HEK293 (cell line): ENCODE measurements at regions not wholly inside any gene's neighbourhood (a gene's known extent, or its start where the extent isn't known, plus 50 kb on each side); places are given as distances from the start of the nearest gene placed in this dataset.

Experiments used
- CTCF ChIA-PET: fragments of 350-600 bp; formaldehyde crosslinking; extraction: SDS; loops from one replicate; lab custom pipeline; 2021; ENCODE audit warnings: antibody characterized with exemption; lab: Yijun Ruan, JAX
- POLR2A ChIA-PET: fragments of 300-600 bp; formaldehyde crosslinking; extraction: SDS; loops from one replicate; lab custom pipeline; 2020; ENCODE audit warnings: antibody characterized with exemption, inconsistent platforms; lab: Yijun Ruan, JAX
- H3K27ac ChIP-seq: fragments of 200-500 bp; sonication (Bioruptor generic); 2 replicates; pipeline ENCODE4 v1.5.1; 2014; ENCODE audit warnings: low read depth, low read length, control low read depth, inconsistent platforms; ENCODE audit errors: extremely low read depth
- H3K36me3 ChIP-seq, 2 experiments: fragments of 200-500 bp in 1 of 2; sonication (Bioruptor generic) in 1 of 2; 1 replicate in 1 of 2; 2 replicates in 1 of 2; pipeline ENCODE4 v1.5.1; 2014 to 2017; ENCODE audit warnings: inconsistent platforms in 2 of 2, low read length in 2 of 2; ENCODE audit not compliant: control insufficient read depth in 2 of 2, insufficient read depth in 1 of 2
- H3K4me1 ChIP-seq: fragments of 200-500 bp; sonication (Bioruptor generic); 2 replicates; pipeline ENCODE4 v1.5.1; 2014; ENCODE audit warnings: mild to moderate bottlenecking, low read length, inconsistent platforms; ENCODE audit not compliant: control insufficient read depth, insufficient read depth
- H3K4me3 ChIP-seq: 2 replicates; pipeline ENCODE4 v1.5.1; 2011; ENCODE audit warnings: low read depth, mild to moderate bottlenecking, control low read depth, low read length, moderate library complexity
- H3K9me3 ChIP-seq: fragments of 200-500 bp; sonication (Bioruptor generic); 2 replicates; pipeline ENCODE4 v1.5.1; 2014; ENCODE audit warnings: low read depth, low read length, inconsistent platforms; ENCODE audit not compliant: control insufficient read depth, insufficient read depth
- BCL11B ChIP-seq: fragments of 450-650 bp; formaldehyde crosslinking; IDR thresholded peaks from 2 replicates; pipeline ENCODE4 v1.5.1; 2016; ENCODE audit warnings: low read depth, missing biosample characterization, missing genetic modification characterization
- GFI1B ChIP-seq: fragments of 450-650 bp; formaldehyde crosslinking; IDR thresholded peaks from 2 replicates; pipeline ENCODE4 v1.5.1; 2016; ENCODE audit warnings: missing biosample characterization, missing genetic modification characterization
- GLIS1 ChIP-seq: fragments of 450-650 bp; formaldehyde crosslinking; IDR thresholded peaks from 2 replicates; pipeline ENCODE4 v1.5.1; 2016; ENCODE audit warnings: missing biosample characterization, missing genetic modification characterization
- INSM2 ChIP-seq: fragments of 450-650 bp; formaldehyde crosslinking; IDR thresholded peaks from 2 replicates; pipeline ENCODE4 v1.5.1; 2016; ENCODE audit warnings: missing biosample characterization, missing genetic modification characterization
- PRDM4 ChIP-seq: fragments of 450-650 bp; formaldehyde crosslinking; IDR thresholded peaks from 2 replicates; pipeline ENCODE4 v1.5.1; 2017; ENCODE audit warnings: missing biosample characterization, missing genetic modification characterization
- SCRT1 ChIP-seq: fragments of 450-650 bp; formaldehyde crosslinking; IDR thresholded peaks from 2 replicates; pipeline ENCODE4 v1.5.1; 2016; ENCODE audit warnings: missing biosample characterization, missing genetic modification characterization, borderline replicate concordance
- SP7 ChIP-seq: fragments of 450-650 bp; formaldehyde crosslinking; IDR thresholded peaks from 2 replicates; pipeline ENCODE4 v1.5.1; 2016; ENCODE audit warnings: missing biosample characterization, missing genetic modification characterization
- TRIM28 ChIP-seq: IDR thresholded peaks from 2 replicates; pipeline ENCODE4 v1.6.1; 2011; ENCODE audit warnings: low read length, control low read depth, borderline replicate concordance
- ZEB2 ChIP-seq: fragments of 450-650 bp; formaldehyde crosslinking; IDR thresholded peaks from 2 replicates; pipeline ENCODE4 v1.5.1; 2016; ENCODE audit warnings: missing biosample characterization, missing genetic modification characterization
- ZNF112 ChIP-seq: fragments of 450-650 bp; formaldehyde crosslinking; IDR thresholded peaks from 2 replicates; pipeline ENCODE4 v1.5.0; 2017; ENCODE audit warnings: missing biosample characterization, missing genetic modification characterization
- ZNF146 ChIP-seq: fragments of 450-650 bp; formaldehyde crosslinking; IDR thresholded peaks from 2 replicates; pipeline ENCODE4 v1.5.1; 2016; ENCODE audit warnings: missing biosample characterization, missing genetic modification characterization
- ZNF155 ChIP-seq: fragments of 450-650 bp; formaldehyde crosslinking; IDR thresholded peaks from 2 replicates; pipeline ENCODE4 v1.5.1; 2016; ENCODE audit warnings: missing biosample characterization, missing genetic modification characterization
- ZNF223 ChIP-seq: fragments of 450-650 bp; formaldehyde crosslinking; IDR thresholded peaks from 2 replicates; pipeline ENCODE4 v1.5.1; 2016; ENCODE audit warnings: missing biosample characterization, missing genetic modification characterization
- ZNF239 ChIP-seq: fragments of 450-650 bp; formaldehyde crosslinking; IDR thresholded peaks from 2 replicates; pipeline ENCODE4 v1.5.1; 2016; ENCODE audit warnings: missing biosample characterization, missing genetic modification characterization
- ZNF26 ChIP-seq: fragments of 450-650 bp; formaldehyde crosslinking; IDR thresholded peaks from 2 replicates; pipeline ENCODE4 v1.5.1; 2016; ENCODE audit warnings: missing biosample characterization, missing genetic modification characterization
- ZNF416 ChIP-seq: fragments of 450-650 bp; formaldehyde crosslinking; IDR thresholded peaks from 2 replicates; pipeline ENCODE4 v1.5.1; 2016; ENCODE audit warnings: missing biosample characterization, missing genetic modification characterization
- ZNF510 ChIP-seq: fragments of 450-650 bp; formaldehyde crosslinking; IDR thresholded peaks from 2 replicates; pipeline ENCODE4 v1.5.1; 2018; ENCODE audit warnings: mild to moderate bottlenecking, missing genetic modification characterization, missing biosample characterization; ENCODE audit not compliant: insufficient replicate concordance
- ZNF513 ChIP-seq: fragments of 450-650 bp; IDR thresholded peaks from 2 replicates; pipeline ENCODE4 v1.5.1; 2018; ENCODE audit warnings: missing biosample characterization, missing genetic modification characterization
- ZNF521 ChIP-seq: fragments of 450-650 bp; formaldehyde crosslinking; IDR thresholded peaks from 2 replicates; pipeline ENCODE4 v1.5.1; 2017; ENCODE audit warnings: missing biosample characterization, mild to moderate bottlenecking, missing genetic modification characterization
- ZNF548 ChIP-seq: fragments of 450-650 bp; formaldehyde crosslinking; IDR thresholded peaks from 2 replicates; pipeline ENCODE4 v1.5.1; 2016; ENCODE audit warnings: missing biosample characterization, missing genetic modification characterization
- ZNF555 ChIP-seq: fragments of 450-650 bp; formaldehyde crosslinking; conservative IDR thresholded peaks from 2 replicates; pipeline ENCODE4 v1.5.1; 2017; ENCODE audit warnings: missing biosample characterization, mild to moderate bottlenecking, missing genetic modification characterization, inconsistent platforms
- ZNF561 ChIP-seq: fragments of 450-650 bp; IDR thresholded peaks from 2 replicates; pipeline ENCODE4 v1.5.1; 2018; ENCODE audit warnings: missing biosample characterization, missing genetic modification characterization, borderline replicate concordance
- ZSCAN23 ChIP-seq: fragments of 450-650 bp; formaldehyde crosslinking; IDR thresholded peaks from 2 replicates; pipeline ENCODE4 v1.5.1; 2016; ENCODE audit warnings: missing biosample characterization, missing genetic modification characterization
- ZXDB ChIP-seq: fragments of 450-650 bp; formaldehyde crosslinking; IDR thresholded peaks from 2 replicates; pipeline ENCODE4 v1.5.1; 2016; ENCODE audit warnings: missing biosample characterization, missing genetic modification characterization

GRCh38 chr13:26855071-26855470 is 94.5 kb upstream of the GPR12 start:
- Histone ChIP-seq H3K9me3 (no peaks in the 10 kb centered on the region), H3K36me3 (no peaks in the 10 kb centered on the region), H3K4me3 (no peak overlapping the region), H3K27ac (no peak overlapping the region), H3K4me1 (no peaks in the 10 kb centered on the region)
- ChIA-PET CTCF (no interaction called here), POLR2A (no interaction called here)
- TF ChIP-seq ZXDB (no peak), ZNF510 (no peak), INSM2 (tag by site-specific recombination) (no peak), ZNF548 (no peak), ZEB2 (tag by site-specific recombination) (no peak), ZNF416 (tag by site-specific recombination) (no peak), BCL11B (tag by site-specific recombination) (no peak), ZNF112 (no peak), ZNF513 (tag by site-specific recombination) (no peak), ZNF561 (tag by site-specific recombination) (no peak), ZNF223 (tag by site-specific recombination) (no peak), ZNF521 (tag by site-specific recombination) (no peak), SP7 (no peak), TRIM28 (no peak), ZNF555 (no peak), ZSCAN23 (tag by site-specific recombination) (no peak), GLIS1 (tag by site-specific recombination) (no peak), ZNF146 (no peak)

GRCh38 chr13:26853323-26853722 is 92.7 kb upstream of the GPR12 start:
- no peak overlapping the region for H3K27ac ChIP-seq

More at GRCh38 chr13:26853323-26853722, 92.7 kb upstream of the GPR12 start:
- no peak for TF ChIP-seq SCRT1
- no peak for TF ChIP-seq ZNF239
- TF ChIP-seq PRDM4 (tag by site-specific recombination), result no peak
- TF ChIP-seq ZNF26 (tag by site-specific recombination), result no peak
- no peak for TF ChIP-seq GLIS1 (tag by site-specific recombination)
- no peak for TF ChIP-seq GFI1B (tag by site-specific recombination)
- TF ChIP-seq ZNF155 (tag by site-specific recombination), result no peak
- H3K4me1 ChIP-seq, result no peaks in the 10 kb centered on the region
- no peak overlapping the region for H3K4me3 ChIP-seq
- POLR2A ChIA-PET, result no interaction called here
- CTCF ChIA-PET, result no interaction called here
- no peaks in the 10 kb centered on the region for H3K36me3 ChIP-seq
- no peaks in the 10 kb centered on the region for H3K9me3 ChIP-seq
